Vagina (tissue), 2 donors: ENCODE measurements at regions not wholly inside any gene's neighbourhood (a gene's known extent, or its start where the extent isn't known, plus 50 kb on each side); places are given as distances from the start of the nearest gene placed in this dataset.

ENCODE experiments used
- POLR2A ChIP-seq, 2 donors: fragments of 450-650 bp; IDR thresholded peaks; one replicate each; pipeline ENCODE4 v1.6.1; 2017; ENCODE audit warnings: antibody characterized with exemption in 2 of 2, mild to moderate bottlenecking in 2 of 2, moderate library complexity in 2 of 2
- TF ChIP-seq, protein P1 (sequence below), 3 experiments: fragments of 450-650 bp in 2 of 3; fragments of 200-600 bp in 1 of 3; sonication (generic) in 1 of 3; IDR thresholded peaks; one replicate each; pipeline ENCODE4 v1.5.1; 2017 to 2019; ENCODE audit warnings: antibody characterized with exemption in 3 of 3, mild to moderate bottlenecking in 2 of 3, moderate library complexity in 2 of 3

DNA sequence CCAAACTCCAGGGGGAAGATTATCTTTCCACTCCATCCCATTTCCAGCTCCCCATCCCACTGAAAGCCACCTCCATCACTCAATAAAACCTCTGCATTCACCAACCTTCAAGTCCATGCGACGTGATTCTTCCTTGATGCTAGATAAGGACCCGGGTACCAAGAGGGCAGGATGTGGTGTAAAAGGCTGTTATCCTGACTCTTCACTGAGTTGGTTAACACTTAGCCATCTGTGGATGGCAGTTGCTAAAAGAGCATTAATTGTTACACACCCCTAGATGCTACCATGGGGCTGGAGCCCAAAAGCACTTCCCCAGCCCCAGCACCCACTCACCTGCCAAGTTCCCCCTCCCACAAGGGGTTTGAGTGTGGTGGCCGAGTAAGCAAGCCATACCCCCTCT, 53.4 kb upstream of the DPP10 start:
- TF ChIP-seq, protein P1, sequence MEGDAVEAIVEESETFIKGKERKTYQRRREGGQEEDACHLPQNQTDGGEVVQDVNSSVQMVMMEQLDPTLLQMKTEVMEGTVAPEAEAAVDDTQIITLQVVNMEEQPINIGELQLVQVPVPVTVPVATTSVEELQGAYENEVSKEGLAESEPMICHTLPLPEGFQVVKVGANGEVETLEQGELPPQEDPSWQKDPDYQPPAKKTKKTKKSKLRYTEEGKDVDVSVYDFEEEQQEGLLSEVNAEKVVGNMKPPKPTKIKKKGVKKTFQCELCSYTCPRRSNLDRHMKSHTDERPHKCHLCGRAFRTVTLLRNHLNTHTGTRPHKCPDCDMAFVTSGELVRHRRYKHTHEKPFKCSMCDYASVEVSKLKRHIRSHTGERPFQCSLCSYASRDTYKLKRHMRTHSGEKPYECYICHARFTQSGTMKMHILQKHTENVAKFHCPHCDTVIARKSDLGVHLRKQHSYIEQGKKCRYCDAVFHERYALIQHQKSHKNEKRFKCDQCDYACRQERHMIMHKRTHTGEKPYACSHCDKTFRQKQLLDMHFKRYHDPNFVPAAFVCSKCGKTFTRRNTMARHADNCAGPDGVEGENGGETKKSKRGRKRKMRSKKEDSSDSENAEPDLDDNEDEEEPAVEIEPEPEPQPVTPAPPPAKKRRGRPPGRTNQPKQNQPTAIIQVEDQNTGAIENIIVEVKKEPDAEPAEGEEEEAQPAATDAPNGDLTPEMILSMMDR (IDR thresholded peaks at IDR 0.05), result no peak
- no peak for TF ChIP-seq POLR2A (IDR thresholded peaks at IDR 0.05)
